ENCODE measurements at regions not wholly inside any gene's neighbourhood (a gene's known extent, or its start where the extent isn't known, plus 50 kb on each side); places are given as distances from the start of the nearest gene placed in this dataset.

DNA sequence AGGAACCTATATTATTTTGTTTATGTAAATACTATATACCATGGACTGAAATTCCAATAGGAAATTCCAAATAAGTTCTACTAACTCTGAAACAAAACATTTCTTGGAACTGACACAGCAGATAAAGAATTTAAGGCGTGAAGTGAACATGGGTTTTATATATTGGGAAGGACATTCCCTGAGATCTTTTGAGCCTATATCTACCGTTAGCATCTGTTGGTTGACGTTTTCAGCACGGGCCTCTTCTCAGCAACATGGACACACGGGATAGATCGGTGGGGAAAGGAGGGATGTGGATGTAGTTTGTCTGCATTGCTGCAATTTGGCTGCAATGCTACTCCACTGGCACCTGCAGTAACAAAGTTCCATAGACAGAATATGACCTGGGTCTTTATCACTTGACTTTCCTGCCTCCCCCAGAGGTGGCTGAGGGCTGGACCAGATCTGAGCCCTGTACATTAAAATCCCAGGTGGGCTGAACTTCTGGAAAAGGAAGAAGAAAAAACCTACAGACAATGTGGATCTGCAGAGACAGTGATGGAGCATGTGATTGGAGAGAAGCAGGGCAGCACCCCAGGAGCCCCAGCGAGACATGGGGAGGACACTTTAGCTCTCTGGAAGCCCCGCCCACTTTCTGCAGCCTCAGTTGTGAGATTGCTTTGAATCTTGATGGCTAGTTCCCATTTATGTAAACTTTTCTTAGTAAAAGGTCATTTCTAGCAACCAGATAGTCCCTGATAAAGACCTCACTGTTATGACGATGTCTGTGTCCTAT lies 91.2 kb upstream of the CPEB4 start (continued):
- TF ChIP-seq EGR1 (IDR thresholded peaks at IDR 0.05; ENCODE audit: borderline replicate concordance, low read depth, low read length) = no peak
- no peak for TF ChIP-seq SP4 (IDR thresholded peaks at IDR 0.05; ENCODE audit: low read length)
- no peak for TF ChIP-seq YY1 (IDR thresholded peaks at IDR 0.05; ENCODE audit: low read depth, low read length)
- TF ChIP-seq SAP30 (IDR thresholded peaks at IDR 0.05; ENCODE audit: insufficient read depth, insufficient replicate concordance, low read length) = no peak
- no peak for TF ChIP-seq ZNF274 (IDR thresholded peaks at IDR 0.05; ENCODE audit: borderline replicate concordance, extremely low read depth, low read length)
